ENCODE measurements at regions not wholly inside any gene's neighbourhood (a gene's known extent, or its start where the extent isn't known, plus 50 kb on each side); places are given as distances from the start of the nearest gene placed in this dataset.

GRCh38 chr4:84413480-84413879, 85.6 kb downstream of the NKX6-1 start:
- Histone ChIP-seq H3K4me1 (no peaks in the 10 kb centered on the region), H3K4me3 (no peak overlapping the region), H3K9me3 (no peaks in the 10 kb centered on the region), H3K36me3 (ENCODE audit: low read depth, missing control alignments) (no peaks in the 10 kb centered on the region), H3K27me3 (no peaks in the 10 kb centered on the region), H3K27ac (no peak overlapping the region)
- intact Hi-C loops (cut with DNase I; ENCODE audit: low total_unique reads): no loop called here
- TF ChIP-seq POLR2A (IDR thresholded peaks at IDR 0.05) (no peak), CTCF (IDR thresholded peaks at IDR 0.05) (no peak)
- no peak for DNase-seq

- Histone ChIP-seq H3K27me3 (no peaks in the 10 kb centered on the region), H3K4me3 (no peak overlapping the region), H3K27ac (no peak overlapping the region), H3K4me1 (no peaks in the 10 kb centered on the region), H3K9me3 (no peaks in the 10 kb centered on the region), H3K36me3 (ENCODE audit: low read depth, missing control alignments) (no peaks in the 10 kb centered on the region)
- no peak for DNase-seq
- intact Hi-C loops (cut with DNase I; ENCODE audit: low total_unique reads): no loop called here
- TF ChIP-seq POLR2A (IDR thresholded peaks at IDR 0.05): no peak
- no peak for TF ChIP-seq CTCF (IDR thresholded peaks at IDR 0.05)
- WGBS, 2 donors: 94% methylated on average over 1 of the region's 1 CpG
Measured at GRCh38 chr4:84412062-84412461, 87.0 kb downstream of the NKX6-1 start.

- intact Hi-C loops (cut with DNase I; ENCODE audit: low total_unique reads): no loop called here
- WGBS, 2 donors: 75 to 84% methylated on average over 6 of the region's 6 CpGs
- Histone ChIP-seq H3K4me1 (no peaks in the 10 kb centered on the region), H3K4me3 (no peak overlapping the region), H3K9me3 (no peaks in the 10 kb centered on the region), H3K27ac (no peak overlapping the region), H3K36me3 (ENCODE audit: low read depth, missing control alignments) (no peaks in the 10 kb centered on the region), H3K27me3 (no peaks in the 10 kb centered on the region)
- no peak for DNase-seq
- no peak for TF ChIP-seq CTCF (IDR thresholded peaks at IDR 0.05)
- TF ChIP-seq POLR2A (IDR thresholded peaks at IDR 0.05): no peak
Measured at GRCh38 chr4:84407554-84408407, 91.3 kb downstream of the NKX6-1 start.

GRCh38 chr4:84403656-84404055, 95.4 kb downstream of the NKX6-1 start:
- H3K4me1 ChIP-seq: no peaks in the 10 kb centered on the region
- H3K9me3 ChIP-seq: no peaks in the 10 kb centered on the region
- TF ChIP-seq CTCF (IDR thresholded peaks at IDR 0.05) (no peak), POLR2A (IDR thresholded peaks at IDR 0.05) (no peak)
- no peaks in the 10 kb centered on the region for H3K36me3 ChIP-seq (ENCODE audit: low read depth, missing control alignments)
- intact Hi-C loops (cut with DNase I; ENCODE audit: low total_unique reads): no loop called here
- no peak for DNase-seq
- 87 to 89% methylated on average over 4 of the region's 4 CpGs for WGBS, 2 donors
- H3K4me3 ChIP-seq: no peak overlapping the region
- no peaks in the 10 kb centered on the region for H3K27me3 ChIP-seq
- no peak overlapping the region for H3K27ac ChIP-seq

Data from testis (tissue), 2 donors.